ENCODE measurements at regions not wholly inside any gene's neighbourhood (a gene's known extent, or its start where the extent isn't known, plus 50 kb on each side); places are given as distances from the start of the nearest gene placed in this dataset.

DNA sequence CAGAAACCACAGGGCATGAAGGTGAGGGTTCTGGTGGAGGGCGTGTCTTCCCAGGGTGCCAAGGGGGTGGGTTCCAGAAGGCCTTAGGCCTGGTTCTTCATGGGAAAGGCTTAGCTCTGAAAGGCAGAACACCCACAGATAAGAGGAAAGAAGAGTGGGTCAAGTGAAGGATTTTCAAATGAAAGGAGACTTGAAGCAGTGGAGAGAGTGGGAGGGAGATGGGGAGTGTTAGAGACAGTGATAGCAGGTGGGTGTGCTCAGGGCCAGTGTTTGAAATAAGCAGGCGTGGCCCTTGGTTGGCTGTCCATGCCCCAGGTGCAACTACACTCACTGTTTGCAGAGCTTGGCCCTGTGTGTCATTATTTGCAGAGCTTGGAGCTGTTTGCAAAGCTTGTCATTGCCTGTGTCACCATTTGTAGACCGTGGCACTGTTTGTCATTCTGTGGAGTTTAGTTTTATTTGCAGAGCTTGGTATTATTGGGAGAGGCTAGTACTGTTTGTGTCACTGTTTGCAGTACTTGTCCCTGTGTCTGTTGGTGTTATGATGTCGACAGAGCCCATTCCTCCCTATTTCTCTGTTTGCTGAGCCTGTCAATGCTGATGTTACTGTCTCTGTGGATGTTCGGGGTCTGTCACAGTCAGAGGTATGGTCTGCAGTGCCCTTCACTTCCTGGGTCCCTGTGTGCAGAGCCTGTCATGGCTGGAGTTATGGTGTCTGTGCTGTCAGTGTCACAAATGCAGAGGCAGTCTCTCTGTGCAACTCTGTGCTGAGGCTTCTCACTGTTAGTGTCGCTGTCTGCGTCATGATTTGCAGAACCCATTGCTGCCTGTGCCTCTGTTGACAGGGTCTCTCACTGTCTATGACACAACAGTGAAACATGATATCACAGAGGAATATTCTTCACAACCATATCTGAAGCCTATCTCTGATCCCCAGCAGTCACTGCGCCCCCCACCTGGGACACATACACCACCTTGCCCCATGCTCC is 127.7 kb upstream of the LRFN2 start (continued):
- TF ChIP-seq ZNF788 (CRISPR knock-in tag; IDR thresholded peaks at IDR 0.05; ENCODE audit: borderline replicate concordance) = peak; percentile 25
- TF ChIP-seq ZSCAN22 (CRISPR knock-in tag; IDR thresholded peaks at IDR 0.05) = no peak
- TF ChIP-seq ZSCAN9 (CRISPR knock-in tag; IDR thresholded peaks at IDR 0.05; ENCODE audit: borderline replicate concordance) = peak; percentile 99
- TF ChIP-seq HNF4A (CRISPR knock-in tag; IDR thresholded peaks at IDR 0.05) = peak; percentile 18; the same call in 1 of the 2 replicates
- TF ChIP-seq ZBTB10 (CRISPR knock-in tag; IDR thresholded peaks at IDR 0.05; ENCODE audit: borderline replicate concordance) = no peak
- no peak for TF ChIP-seq E2F5 (CRISPR knock-in tag; conservative IDR thresholded peaks at IDR 0.05)
- no peak; the same call in 1 of the 2 replicates for TF ChIP-seq POGZ (CRISPR knock-in tag; IDR thresholded peaks at IDR 0.05)
- no peak for TF ChIP-seq ZNF550 (CRISPR knock-in tag; IDR thresholded peaks at IDR 0.05; ENCODE audit: borderline replicate concordance)
- TF ChIP-seq ATF7-NPFF (CRISPR knock-in tag; IDR thresholded peaks at IDR 0.05; ENCODE audit: low read depth) = no peak
- no peak for TF ChIP-seq RFX1 (IDR thresholded peaks at IDR 0.05)
- TF ChIP-seq ATF1 (CRISPR knock-in tag; IDR thresholded peaks at IDR 0.05) = no peak
- no peak for TF ChIP-seq SIX4 (CRISPR knock-in tag; IDR thresholded peaks at IDR 0.05)
- TF ChIP-seq, protein P1, sequence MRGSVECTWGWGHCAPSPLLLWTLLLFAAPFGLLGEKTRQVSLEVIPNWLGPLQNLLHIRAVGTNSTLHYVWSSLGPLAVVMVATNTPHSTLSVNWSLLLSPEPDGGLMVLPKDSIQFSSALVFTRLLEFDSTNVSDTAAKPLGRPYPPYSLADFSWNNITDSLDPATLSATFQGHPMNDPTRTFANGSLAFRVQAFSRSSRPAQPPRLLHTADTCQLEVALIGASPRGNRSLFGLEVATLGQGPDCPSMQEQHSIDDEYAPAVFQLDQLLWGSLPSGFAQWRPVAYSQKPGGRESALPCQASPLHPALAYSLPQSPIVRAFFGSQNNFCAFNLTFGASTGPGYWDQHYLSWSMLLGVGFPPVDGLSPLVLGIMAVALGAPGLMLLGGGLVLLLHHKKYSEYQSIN (CRISPR knock-in tag; IDR thresholded peaks at IDR 0.05; ENCODE audit: borderline replicate concordance) = no peak
- no peak for TF ChIP-seq CENPT (CRISPR knock-in tag; IDR thresholded peaks at IDR 0.05; ENCODE audit: low read depth)
- 0 out of 2 replicates have a peak, but pooled peaks have one; percentile 34 for TF ChIP-seq KDM1A (CRISPR knock-in tag; IDR thresholded peaks at IDR 0.05)
- no peak for TF ChIP-seq TCF12 (IDR thresholded peaks at IDR 0.05)
- no peak for TF ChIP-seq TCF12 (CRISPR knock-in tag; IDR thresholded peaks at IDR 0.05)
- TF ChIP-seq NFKB2 (CRISPR knock-in tag; IDR thresholded peaks at IDR 0.05; ENCODE audit: borderline replicate concordance) = no peak
- no peak for TF ChIP-seq PAWR (CRISPR knock-in tag; IDR thresholded peaks at IDR 0.05; ENCODE audit: borderline replicate concordance)
- TF ChIP-seq NFKBIZ (CRISPR knock-in tag; IDR thresholded peaks at IDR 0.05) = no peak
- TF ChIP-seq, protein P2, sequence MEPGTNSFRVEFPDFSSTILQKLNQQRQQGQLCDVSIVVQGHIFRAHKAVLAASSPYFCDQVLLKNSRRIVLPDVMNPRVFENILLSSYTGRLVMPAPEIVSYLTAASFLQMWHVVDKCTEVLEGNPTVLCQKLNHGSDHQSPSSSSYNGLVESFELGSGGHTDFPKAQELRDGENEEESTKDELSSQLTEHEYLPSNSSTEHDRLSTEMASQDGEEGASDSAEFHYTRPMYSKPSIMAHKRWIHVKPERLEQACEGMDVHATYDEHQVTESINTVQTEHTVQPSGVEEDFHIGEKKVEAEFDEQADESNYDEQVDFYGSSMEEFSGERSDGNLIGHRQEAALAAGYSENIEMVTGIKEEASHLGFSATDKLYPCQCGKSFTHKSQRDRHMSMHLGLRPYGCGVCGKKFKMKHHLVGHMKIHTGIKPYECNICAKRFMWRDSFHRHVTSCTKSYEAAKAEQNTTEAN (CRISPR knock-in tag; conservative IDR thresholded peaks at IDR 0.05) = no peak
- TF ChIP-seq SAP130 (CRISPR knock-in tag; IDR thresholded peaks at IDR 0.05; ENCODE audit: low read depth) = peak; percentile 82
